ENCODE measurements at regions not wholly inside any gene's neighbourhood (a gene's known extent, or its start where the extent isn't known, plus 50 kb on each side); places are given as distances from the start of the nearest gene placed in this dataset.

GRCh38 chr1:173128742-173129141 is 78.0 kb upstream of the TNFSF18 start:
- no peak for DNase-seq

GRCh38 chr1:173127369-173128307 is 76.9 kb upstream of the TNFSF18 start:
- no peak for DNase-seq

- DNase-seq, result no peak
These were observed 75.7 kb upstream of the TNFSF18 start for GRCh38 chr1:173126421-173126820.

- peak in 8 of 14 donors; percentile 8 to 45 (median 26) for DNase-seq
These were observed 72.5 kb upstream of the TNFSF18 start for GRCh38 chr1:173122958-173123852.

GRCh38 chr1:173122344-173122935 is 71.7 kb upstream of the TNFSF18 start:
- DNase-seq, result no peak

- DNase-seq, result no peak
These were observed 67.7 kb upstream of the TNFSF18 start for GRCh38 chr1:173118404-173118803.

GRCh38 chr1:173117761-173118160 is 67.0 kb upstream of the TNFSF18 start:
- no peak for DNase-seq

- DNase-seq, result no peak
These were observed 66.4 kb upstream of the TNFSF18 start for GRCh38 chr1:173117108-173117633.

GRCh38 chr1:173114346-173114745 is 63.6 kb upstream of the TNFSF18 start:
- peak in 1 of 14 donors; percentile 1 for DNase-seq

- no peak for DNase-seq
These were observed 62.4 kb upstream of the TNFSF18 start for GRCh38 chr1:173113015-173113741.

GRCh38 chr1:173112129-173112528 is 61.4 kb upstream of the TNFSF18 start:
- no peak for DNase-seq

- no peak for DNase-seq
These were observed 57.0 kb upstream of the TNFSF18 start for GRCh38 chr1:173107696-173108095.

GRCh38 chr1:173103006-173103405 is 52.3 kb upstream of the TNFSF18 start:
- no peak for DNase-seq

GRCh38 chr1:173101589-173101988 is 50.8 kb upstream of the TNFSF18 start:
- no peak for DNase-seq

- no peak for DNase-seq
These were observed 49.9 kb upstream of the TNFSF18 start for GRCh38 chr1:173100476-173101107.

All from C1 segment of cervical spinal cord (tissue), 14 donors.